H1 (cell line): ENCODE measurements at regions not wholly inside any gene's neighbourhood (a gene's known extent, or its start where the extent isn't known, plus 50 kb on each side); places are given as distances from the start of the nearest gene placed in this dataset.

ENCODE experiments used
- CTCF ChIA-PET: fragments of 300-600 bp; sonication (Branson Sonifier 250); formaldehyde crosslinking; loops from one replicate; lab custom pipeline; 2021; ENCODE audit not compliant: partially characterized antibody; lab: Charles Lee
- POLR2A ChIA-PET: fragments of 300-600 bp; sonication (Branson Sonifier 250); formaldehyde crosslinking; loops from one replicate; lab custom pipeline; 2021; ENCODE audit warnings: inconsistent platforms; ENCODE audit not compliant: partially characterized antibody; lab: Charles Lee
- DNase-seq, 2 experiments: peaks; one replicate each; pipeline versions ENCODE4 v3.0.0 to v3.0.0-alpha.2; 2010 to 2022; ENCODE audit warnings: low spot score in 2 of 2, low read depth in 1 of 2, mixed read lengths in 1 of 2
- FAIRE-seq: peaks from 2 replicates; lab custom pipeline; 2011; peaks lifted over from hg19 to GRCh38; lab: Jason Lieb, UNC
- H2AFZ ChIP-seq: 2 replicates; pipeline ENCODE4 v1.8.1; 2012; ENCODE audit warnings: low read length, inconsistent platforms
- H2AK5ac ChIP-seq: 2 replicates; pipeline ENCODE4 v1.6.1; 2013; ENCODE audit warnings: low read depth, low read length
- H2BK120ac ChIP-seq: replicated peaks from 2 replicates; pipeline ENCODE3; 2013; ENCODE audit warnings: low read depth, low read length, inconsistent platforms
- H2BK12ac ChIP-seq: 2 replicates; pipeline ENCODE4 v1.6.1; 2013; ENCODE audit warnings: low read depth, low read length
- H2BK15ac ChIP-seq: 2 replicates; pipeline ENCODE4 v1.6.1; 2013; ENCODE audit warnings: low read length
- H2BK20ac ChIP-seq: 2 replicates; pipeline ENCODE4 v1.6.1; 2013; ENCODE audit warnings: low read length
- H2BK5ac ChIP-seq: 2 replicates; pipeline ENCODE4 v1.6.1; 2013; ENCODE audit warnings: low read depth, low read length
- H3K14ac ChIP-seq: 2 replicates; pipeline ENCODE4 v1.6.1; 2013; ENCODE audit warnings: inconsistent platforms; ENCODE audit not compliant: insufficient read length
- H3K18ac ChIP-seq: 2 replicates; pipeline ENCODE4 v1.6.1; 2013; ENCODE audit warnings: low read length; ENCODE audit errors: extremely low read depth
- H3K23ac ChIP-seq: 2 replicates; pipeline ENCODE4 v1.6.1; 2013; ENCODE audit warnings: inconsistent platforms; ENCODE audit not compliant: insufficient read length
- H3K23me2 ChIP-seq: 2 replicates; pipeline ENCODE4 v1.6.1; 2013; ENCODE audit warnings: low read depth, low read length
- H3K27ac ChIP-seq: 2 replicates; pipeline ENCODE4 v1.6.1; 2011; ENCODE audit warnings: low read depth, low read length, inconsistent platforms
- H3K27me3 ChIP-seq, 4 experiments: replicated peaks in 1 of 4; 1 replicate in 1 of 4; 2 replicates in 3 of 4; pipeline versions ENCODE4 v1.6.1 to v1.8.1; 2011 to 2013; ENCODE audit warnings: low read length in 3 of 4, mild to moderate bottlenecking in 3 of 4, inconsistent platforms in 2 of 4, mixed read lengths in 2 of 4, moderate library complexity in 1 of 4; ENCODE audit not compliant: control insufficient read depth in 3 of 4, insufficient read depth in 3 of 4; ENCODE audit errors: extremely low read depth in 1 of 4
- H3K36me3 ChIP-seq, 4 experiments: 2 replicates each; pipeline versions ENCODE4 v1.6.1 to v1.8.1; 2011 to 2013; ENCODE audit warnings: mild to moderate bottlenecking in 4 of 4, low read length in 3 of 4, moderate library complexity in 2 of 4, control low read depth in 1 of 4, inconsistent platforms in 1 of 4; ENCODE audit not compliant: insufficient read depth in 4 of 4, control insufficient read depth in 2 of 4
- H3K4ac ChIP-seq: replicated peaks from 2 replicates; pipeline ENCODE3; 2013; ENCODE audit warnings: low read length, low read depth, mixed read lengths, inconsistent platforms; ENCODE audit not compliant: insufficient read length
- H3K4me1 ChIP-seq, 4 experiments: replicated peaks in 1 of 4; 1 replicate in 1 of 4; 2 replicates in 3 of 4; pipeline versions ENCODE4 v1.6.1 to v1.8.1; 2011 to 2013; ENCODE audit warnings: low read length in 3 of 4, inconsistent platforms in 2 of 4, mixed read lengths in 1 of 4; ENCODE audit not compliant: insufficient read depth in 4 of 4, control insufficient read depth in 3 of 4
- H3K4me2 ChIP-seq, 2 experiments: 2 replicates each; pipeline versions ENCODE4 v1.6.1 to v1.8.1; 2011 to 2013; ENCODE audit warnings: low read depth in 2 of 2, low read length in 2 of 2, control low read depth in 1 of 2, inconsistent platforms in 1 of 2, mild to moderate bottlenecking in 1 of 2; ENCODE audit not compliant: insufficient read depth in 1 of 2
- H3K4me3 ChIP-seq, 4 experiments: fragments of 200-600, 300-600 bp in 1 of 4; sonication (generic), shearing (Covaris generic), sonication (Bioruptor Twin) in 1 of 4; 2 replicates each; pipeline versions ENCODE4 v1.5.1 to v1.8.1; 2011 to 2016; ENCODE audit warnings: low read length in 4 of 4, low read depth in 3 of 4, control low read depth in 2 of 4, inconsistent platforms in 2 of 4, mild to moderate bottlenecking in 2 of 4, mixed read lengths in 1 of 4, moderate library complexity in 1 of 4; ENCODE audit not compliant: insufficient read depth in 2 of 4; ENCODE audit errors: extremely low read depth in 1 of 4
- H3K56ac ChIP-seq: replicated peaks from 2 replicates; pipeline ENCODE3; 2013; ENCODE audit warnings: low read depth, mild to moderate bottlenecking, mixed read lengths, low read length, inconsistent platforms; ENCODE audit not compliant: insufficient read length
- H3K79me1 ChIP-seq: 2 replicates; pipeline ENCODE4 v1.6.1; 2013; ENCODE audit warnings: low read depth, low read length, control low read depth
- H3K79me2 ChIP-seq, 2 experiments: 2 replicates each; pipeline versions ENCODE4 v1.6.1 to v1.8.1; 2012 to 2013; ENCODE audit warnings: low read length in 2 of 2, mild to moderate bottlenecking in 2 of 2, inconsistent platforms in 1 of 2; ENCODE audit not compliant: insufficient read depth in 2 of 2, control insufficient read depth in 1 of 2
- H3K9ac ChIP-seq, 4 experiments: replicated peaks in 1 of 4; 1 replicate in 1 of 4; 2 replicates in 3 of 4; pipeline versions ENCODE4 v1.6.1 to v1.8.1; 2011 to 2013; ENCODE audit warnings: low read depth in 3 of 4, low read length in 3 of 4, control low read depth in 2 of 4, mild to moderate bottlenecking in 2 of 4, moderate library complexity in 2 of 4, inconsistent platforms in 1 of 4; ENCODE audit errors: extremely low read depth in 1 of 4
- H3K9me3 ChIP-seq, 2 experiments: 2 replicates each; pipeline versions ENCODE4 v1.6.1 to v1.8.1; 2012 to 2013; ENCODE audit warnings: mild to moderate bottlenecking in 2 of 2, moderate library complexity in 2 of 2, control low read depth in 1 of 2, inconsistent platforms in 1 of 2, low read depth in 1 of 2, low read length in 1 of 2, mixed read lengths in 1 of 2; ENCODE audit not compliant: insufficient read depth in 2 of 2
- H4K20me1 ChIP-seq, 2 experiments: replicated peaks in 1 of 2; 2 replicates each; pipeline versions ENCODE3 to v1.8.1; 2011 to 2013; ENCODE audit warnings: inconsistent platforms in 2 of 2, low read length in 2 of 2, mild to moderate bottlenecking in 1 of 2; ENCODE audit not compliant: insufficient read depth in 2 of 2, control insufficient read depth in 1 of 2
- H4K5ac ChIP-seq: 2 replicates; pipeline ENCODE4 v1.6.1; 2013; ENCODE audit warnings: low read length, low read depth, mixed read lengths, inconsistent platforms; ENCODE audit not compliant: insufficient read length
- H4K8ac ChIP-seq: 2 replicates; pipeline ENCODE4 v1.8.0; 2013; ENCODE audit warnings: mild to moderate bottlenecking, moderate library complexity, low read length, inconsistent platforms; ENCODE audit not compliant: insufficient read depth; ENCODE audit errors: extremely low read depth
- H4K91ac ChIP-seq: replicated peaks from 2 replicates; pipeline ENCODE3; 2013; ENCODE audit warnings: low read length, mixed read lengths, inconsistent platforms; ENCODE audit not compliant: insufficient read length
- BCL11A ChIP-seq, 2 experiments: IDR thresholded peaks; one replicate each; pipeline ENCODE4 v1.6.1; 2011; ENCODE audit warnings: low read depth in 2 of 2, low read length in 2 of 2, mild to moderate bottlenecking in 2 of 2
- CBX5 ChIP-seq: fragments of 300-800, 300-1000 bp; sonication (generic); IDR thresholded peaks from 2 replicates; pipeline ENCODE4 v1.7.1; 2016; ENCODE audit warnings: antibody characterized with exemption, low read length, low read depth
- CEBPB ChIP-seq: IDR thresholded peaks from 2 replicates; pipeline ENCODE4 v1.6.1; 2012; ENCODE audit warnings: low read depth, low read length
- EZH2 ChIP-seq: fragments of 200-600 bp; sonication (generic); IDR thresholded peaks from 2 replicates; pipeline ENCODE4 v1.7.1; 2012; ENCODE audit warnings: low read depth, mild to moderate bottlenecking, moderate library complexity, low read length, inconsistent platforms; ENCODE audit not compliant: severe bottlenecking
- FOSL1 ChIP-seq: IDR thresholded peaks from 2 replicates; pipeline ENCODE4 v1.6.1; 2011; ENCODE audit warnings: mild to moderate bottlenecking, low read depth, low read length, moderate library complexity; ENCODE audit not compliant: insufficient read depth
- GABPA ChIP-seq: IDR thresholded peaks from 2 replicates; pipeline ENCODE4 v1.6.1; 2011; ENCODE audit warnings: mild to moderate bottlenecking, low read length, moderate library complexity, borderline replicate concordance; ENCODE audit not compliant: insufficient read depth
- KDM1A ChIP-seq: fragments of 200-600, 300-600 bp; sonication (generic); IDR thresholded peaks from 2 replicates; pipeline ENCODE4 v1.7.1; 2016; ENCODE audit warnings: mild to moderate bottlenecking, low read length, borderline replicate concordance
- RXRA ChIP-seq: IDR thresholded peaks from 2 replicates; pipeline ENCODE4 v1.6.1; 2011; ENCODE audit warnings: low read depth, mild to moderate bottlenecking, low read length, moderate library complexity; ENCODE audit not compliant: insufficient read depth
- SP2 ChIP-seq: IDR thresholded peaks from 2 replicates; pipeline ENCODE4 v1.6.1; 2012; ENCODE audit warnings: mild to moderate bottlenecking, low read length, inconsistent platforms
- TAF7 ChIP-seq: optimal IDR thresholded peaks from 2 replicates; pipeline ENCODE3; 2011; ENCODE audit warnings: low read depth, mild to moderate bottlenecking, inconsistent platforms, low read length, moderate library complexity, borderline replicate concordance
- TBP ChIP-seq: IDR thresholded peaks from 2 replicates; pipeline ENCODE4 v1.6.1; 2011; ENCODE audit warnings: low read depth, low read length, improper control_type of control experiment
- USF2 ChIP-seq: IDR thresholded peaks from 2 replicates; pipeline ENCODE4 v1.6.1; 2011; ENCODE audit warnings: low read length, improper control_type of control experiment
- WGBS, 2 experiments: shearing (Covaris generic) in 1 of 2; methylation state at CpG; one replicate each; pipeline versions ENCODE4 v1.1.6 to v1.1.7; 2013 to 2015; ENCODE audit warnings: low lambda C conversion rate in 2 of 2, mixed read lengths in 2 of 2, inconsistent platforms in 1 of 2, low coverage in 1 of 2, missing lambda C conversion rate in 1 of 2; ENCODE audit not compliant: insufficient replicate concordance in 2 of 2, insufficient coverage in 1 of 2, insufficient read length in 1 of 2; ENCODE audit errors: extremely low coverage in 1 of 2, missing lambda C conversion rate in 1 of 2; 5-methylcytosine and 5-hydroxymethylcytosine counted together

DNA sequence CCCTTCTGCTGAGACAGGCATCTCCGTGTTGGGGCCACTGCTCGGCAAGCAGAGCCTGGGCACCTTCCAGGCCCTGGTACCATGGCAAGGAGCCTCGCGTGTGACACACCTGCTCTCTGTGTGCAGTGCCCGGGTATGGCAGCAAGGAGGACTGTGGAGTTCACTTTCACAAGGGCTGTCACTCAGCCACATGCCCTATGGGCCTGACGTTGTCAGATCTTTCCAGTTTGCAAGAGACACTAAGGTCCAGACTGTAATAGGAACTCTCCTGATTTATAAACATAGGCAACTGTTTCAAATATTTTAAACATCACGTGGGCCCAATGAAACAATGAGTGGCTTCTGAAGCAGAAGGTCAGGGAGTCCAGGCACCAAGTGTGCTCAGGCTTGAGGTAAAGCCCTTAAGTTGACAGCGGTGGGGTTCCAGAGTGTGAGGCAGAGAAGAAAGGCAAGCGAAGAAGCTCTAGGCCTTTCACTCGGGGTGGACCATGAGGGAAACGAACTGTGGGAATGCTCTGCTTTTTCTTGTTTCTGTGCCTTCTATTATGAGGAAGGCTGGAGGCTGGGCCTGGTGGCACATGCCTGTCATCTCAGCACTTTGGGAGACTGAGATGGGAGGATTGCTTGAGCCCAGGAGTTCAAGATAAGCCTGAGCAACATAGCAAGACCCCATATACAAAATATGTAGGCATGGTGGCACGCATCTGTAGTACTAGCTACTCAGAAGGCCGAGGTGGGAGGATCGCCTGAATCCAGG, 108.6 kb upstream of the TRIM2 start:
- Histone ChIP-seq H2BK120ac (no peak overlapping the region), H3K18ac (no peak overlapping the region), H4K5ac (no peak overlapping the region), H3K79me2 (no peaks in the 10 kb centered on the region), H3K23me2 (no peaks in the 10 kb centered on the region; the same call in 1 of the 2 replicates), H4K20me1 (no peaks in the 10 kb centered on the region), H4K91ac (no peak overlapping the region), H2BK5ac (no peak overlapping the region), H2BK12ac (no peak overlapping the region), H3K56ac (no peak overlapping the region), H3K4me3 (no peak overlapping the region), H2BK20ac (no peak overlapping the region), H4K8ac (no peak overlapping the region), H2AFZ (no peak overlapping the region), H3K9ac (no peak overlapping the region), H2AK5ac (no peak overlapping the region), H3K4ac (no peak overlapping the region), H3K4me1 (0 out of 7 replicates have a peak, but pooled peaks cover 0 to 3% (median 0%) of the 10 kb centered on the region in 4 experiments), H3K36me3 (no peaks in the 10 kb centered on the region), H3K27me3 (no peaks in the 10 kb centered on the region), H3K14ac (no peak overlapping the region), H3K4me2 (no peak overlapping the region), H3K79me1 (no peaks in the 10 kb centered on the region), H3K27ac (no peak overlapping the region), H3K9me3 (no peaks in the 10 kb centered on the region), H3K23ac (no peak overlapping the region), H2BK15ac (no peak overlapping the region)
- no peak for DNase-seq
- ChIA-PET POLR2A (interaction anchor here (1.1 kb wide), 1 partner anchor 12 kb away, joined by 4 read pairs; no protein-coding TSS in a partner anchor), CTCF (interaction anchor here (1.0 to 9.3 kb wide), 5 partner anchors 11 to 53 kb away, joined by 3 to 92 read pairs (median 13); no protein-coding TSS in a partner anchor)
- WGBS, 2 experiments, result 94% methylated on average over 14 of the region's 14 CpGs; no CpG with 5 or more reads in 1 of the 2 experiments
- FAIRE-seq, result no peak
- TF ChIP-seq USF2, result no peak
- no peak for TF ChIP-seq CBX5
- no peak for TF ChIP-seq FOSL1
- no peak for TF ChIP-seq TBP
- no peak for TF ChIP-seq EZH2
- TF ChIP-seq RXRA, result no peak
- no peak for TF ChIP-seq BCL11A (IDR thresholded peaks at IDR 0.05; ENCODE audit: low read depth in 2 of 2, low read length in 2 of 2)
- TF ChIP-seq KDM1A, result no peak
- TF ChIP-seq TAF7, result no peak
- TF ChIP-seq GABPA, result no peak
- no peak for TF ChIP-seq CEBPB
- no peak for TF ChIP-seq SP2
